NB4 (cell line): ENCODE measurements at regions not wholly inside any gene's neighbourhood (a gene's known extent, or its start where the extent isn't known, plus 50 kb on each side); places are given as distances from the start of the nearest gene placed in this dataset.

Experiments used
- CTCF ChIP-seq: IDR thresholded peaks from one replicate; pipeline ENCODE4 v1.5.1; 2012; ENCODE audit warnings: low read depth, low read length
- MAX ChIP-seq: IDR thresholded peaks from 2 replicates; pipeline ENCODE4 v1.6.1; 2011; ENCODE audit warnings: low read depth, low read length
- MYC ChIP-seq: IDR thresholded peaks from 2 replicates; pipeline ENCODE4 v1.6.1; 2011; ENCODE audit warnings: low read depth, low read length
- POLR2A ChIP-seq: IDR thresholded peaks from 2 replicates; pipeline ENCODE4 v1.6.1; 2011; ENCODE audit warnings: mild to moderate bottlenecking; ENCODE audit not compliant: insufficient read length; ENCODE audit errors: extremely low read depth

DNA sequence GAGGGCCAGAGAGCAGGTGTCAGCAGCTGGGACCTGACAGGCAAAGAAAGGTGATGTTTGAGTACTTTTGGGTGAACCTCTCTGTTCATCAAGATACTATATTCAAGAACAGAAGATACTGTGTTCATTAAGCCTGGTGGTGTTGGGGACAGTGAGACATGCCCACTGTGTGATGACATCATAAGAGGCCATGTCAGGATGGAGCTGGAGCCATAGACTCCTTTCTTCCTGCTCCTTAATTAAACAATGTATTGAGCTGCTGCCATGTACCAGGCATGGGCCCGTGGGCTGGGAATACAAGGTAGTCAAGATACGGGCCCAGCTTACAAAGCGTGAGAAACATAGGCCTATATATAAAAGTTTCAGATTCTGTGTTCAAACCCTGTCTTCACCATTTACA, 435.4 kb downstream of the RPS6KC1 start:
- TF ChIP-seq CTCF (no peak), POLR2A (no peak), MAX (no peak), MYC (no peak)
